Activated CD4-positive, alpha-beta T cell treated with anti-CD3 and anti-CD28 coated beads, Interleukin-2, amount 50 U/mL, for 48 hours (primary cell): ENCODE measurements at regions not wholly inside any gene's neighbourhood (a gene's known extent, or its start where the extent isn't known, plus 50 kb on each side); places are given as distances from the start of the nearest gene placed in this dataset.
"Not testable (repeated sequence)": the region's sequence is repeated elsewhere in the genome, so short reads cannot be mapped to it uniquely, and the experiment has no call there.

Experiments used
- DNase-seq, 2 experiments: peaks; one replicate each; pipeline ENCODE4 v3.0.0-alpha.2; 2020

GRCh38 chr7:115789473-115789872 lies 241.1 kb downstream of the TFEC start:
- DNase-seq, result not testable (repeated sequence)

GRCh38 chr7:115782696-115783490 lies 247.7 kb downstream of the TFEC start:
- no peak for DNase-seq

DNA sequence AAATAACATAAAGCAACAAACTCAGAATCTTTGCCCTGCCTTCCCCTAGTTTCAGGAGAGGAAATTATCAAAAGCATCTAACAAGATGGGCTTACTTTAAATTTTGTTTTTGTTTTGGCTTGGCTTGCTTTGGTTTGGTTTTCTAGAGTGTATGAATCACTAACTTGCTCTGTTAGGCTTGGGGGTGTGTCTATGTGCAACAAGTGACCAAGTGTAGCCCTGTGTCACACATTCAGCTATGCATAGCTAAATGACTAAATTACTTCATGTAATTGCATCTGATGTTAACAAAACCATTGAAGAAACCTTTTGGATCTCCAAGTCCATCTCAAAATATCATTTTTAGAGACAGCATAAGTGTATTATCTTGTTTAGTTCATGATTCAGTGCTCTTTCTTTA lies 251.0 kb downstream of the TFEC start:
- DNase-seq, result no peak

GRCh38 chr7:115775981-115776380 lies 254.6 kb downstream of the TFEC start:
- no peak for DNase-seq

DNA sequence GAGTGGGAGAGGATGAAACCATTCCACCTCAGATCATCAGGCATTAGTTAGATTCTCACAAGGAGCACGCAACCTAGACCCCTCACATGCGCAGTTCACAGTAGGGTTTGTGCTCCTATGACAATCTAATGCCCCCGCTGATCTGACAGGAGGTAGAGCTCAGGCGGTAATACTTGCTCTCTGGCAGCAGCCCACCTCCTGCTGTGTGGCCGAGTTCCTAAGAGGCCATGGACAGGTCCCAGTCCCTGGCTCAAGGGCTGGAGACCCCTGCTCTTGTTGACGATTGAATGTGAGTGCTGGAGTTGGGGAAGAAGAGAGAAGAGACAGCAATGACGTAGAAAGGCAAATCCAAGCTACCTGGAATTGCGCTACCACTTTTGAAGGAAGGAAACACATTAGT lies 267.2 kb downstream of the TFEC start:
- no peak for DNase-seq

GRCh38 chr7:115758025-115758424 lies 272.5 kb downstream of the TFEC start:
- no peak for DNase-seq

DNA sequence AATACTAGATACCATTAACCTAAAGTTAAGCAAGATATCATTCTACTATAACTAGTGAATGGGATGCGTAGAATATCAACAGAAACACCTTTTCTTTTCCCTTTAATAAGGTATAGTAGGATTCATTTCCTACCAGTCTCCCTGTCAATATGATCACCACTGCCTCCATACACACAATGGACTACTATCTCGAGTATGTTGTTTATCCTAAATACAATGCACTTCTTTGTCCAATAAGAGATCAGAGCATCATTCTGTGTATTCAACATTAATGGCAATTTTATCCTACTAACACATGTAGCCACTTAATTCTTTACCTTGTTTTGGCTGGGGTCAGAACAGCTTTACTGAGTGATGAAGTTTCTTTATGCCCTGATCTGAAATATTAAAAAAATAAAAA lies 276.3 kb downstream of the TFEC start:
- no peak for DNase-seq

DNA sequence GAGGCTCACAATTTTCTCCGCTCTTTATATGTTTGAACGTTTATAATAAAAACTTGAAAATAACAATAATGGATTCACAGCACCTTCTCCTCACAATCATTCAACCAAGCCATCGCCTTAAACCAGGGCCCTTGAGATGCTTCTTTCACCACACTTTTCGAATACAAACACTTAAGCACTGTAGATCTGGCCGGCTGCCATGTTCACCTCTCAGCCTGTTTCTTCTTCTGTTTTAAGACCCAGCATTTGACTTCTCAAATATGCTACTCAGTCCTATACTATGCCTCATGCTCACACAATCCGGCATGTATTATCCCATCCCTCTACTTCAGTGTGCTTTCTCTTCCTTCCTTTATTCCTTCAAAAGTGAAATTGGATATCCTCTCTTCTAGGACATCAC lies 280.6 kb downstream of the TFEC start:
- no peak for DNase-seq

DNA sequence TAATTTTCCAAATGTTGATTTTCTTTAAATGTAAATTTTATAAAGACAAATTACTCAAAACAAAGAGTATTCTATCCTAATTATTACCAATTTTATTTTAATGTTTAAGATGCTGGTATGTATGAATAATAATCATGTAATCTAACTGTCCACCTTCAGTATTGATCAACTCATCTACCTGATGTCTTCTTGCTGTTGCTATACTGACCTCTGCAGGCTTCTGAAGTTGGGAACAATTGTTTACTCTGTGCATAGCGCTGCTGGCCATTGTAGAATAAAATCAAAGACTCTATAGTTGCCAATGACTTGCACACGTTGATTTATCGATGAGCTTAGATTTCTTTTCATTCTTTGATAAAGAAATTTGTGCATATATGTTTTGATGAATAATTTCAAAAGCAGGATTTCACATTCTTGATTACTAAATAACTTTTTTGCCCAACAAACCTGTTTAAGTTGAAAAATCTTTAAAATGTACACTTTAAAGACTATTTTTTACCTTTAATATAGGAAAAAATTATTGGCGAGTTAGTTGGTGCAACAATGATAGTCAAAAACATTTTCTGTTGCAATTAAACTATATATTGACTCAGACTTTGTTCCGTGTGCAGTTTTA lies 282.3 kb downstream of the TFEC start:
- DNase-seq, result no peak

GRCh38 chr7:115747174-115747573 lies 283.4 kb downstream of the TFEC start:
- DNase-seq, result no peak

GRCh38 chr7:115740043-115740442 lies 290.5 kb downstream of the TFEC start:
- no peak for DNase-seq

DNA sequence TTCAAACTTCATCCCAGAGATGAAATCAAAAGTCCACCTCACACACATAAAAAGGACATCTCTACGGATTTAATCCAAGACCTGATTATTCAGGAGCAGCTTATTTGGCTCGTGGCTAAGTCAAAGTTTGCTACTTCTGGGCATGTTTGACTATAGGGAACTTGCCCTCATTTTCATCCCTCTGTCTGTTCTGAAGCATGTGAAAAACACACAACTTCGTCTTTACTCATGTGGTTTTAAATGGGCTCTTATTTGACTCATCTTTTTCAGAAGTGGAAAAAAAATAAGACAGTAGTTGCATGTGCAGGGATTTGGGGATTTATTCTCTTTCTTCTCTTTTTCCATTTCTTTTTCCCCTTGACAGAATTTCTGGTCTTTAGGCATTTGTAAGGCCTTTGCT lies 295.9 kb downstream of the TFEC start:
- no peak for DNase-seq

- DNase-seq, result no peak
These were observed 298.6 kb downstream of the TFEC start for GRCh38 chr7:115731796-115732471.

DNA sequence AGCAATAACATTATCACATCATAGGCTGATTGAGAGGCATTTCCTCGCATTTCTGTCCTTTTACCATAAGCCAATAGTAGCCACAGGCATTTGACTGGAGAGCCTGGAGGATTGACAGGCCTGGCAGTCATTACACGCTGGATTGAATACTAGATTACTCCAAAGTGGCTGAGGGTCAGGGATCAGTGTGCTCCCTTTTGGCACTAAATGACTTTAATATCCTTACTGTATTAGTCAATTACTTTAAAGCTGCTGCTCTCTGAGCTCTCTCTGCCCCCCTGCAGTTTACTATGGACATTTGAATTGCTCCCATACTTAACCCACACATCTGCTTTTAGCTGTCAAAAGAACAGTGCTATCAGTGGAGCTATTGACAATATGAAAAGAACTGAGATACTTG lies 302.0 kb downstream of the TFEC start:
- no peak for DNase-seq

GRCh38 chr7:115724400-115725056 lies 306.0 kb downstream of the TFEC start:
- DNase-seq, result no peak

- no peak for DNase-seq
These were observed 308.1 kb downstream of the TFEC start for GRCh38 chr7:115722302-115722977.

GRCh38 chr7:115721293-115722217 lies 309.0 kb downstream of the TFEC start:
- no peak for DNase-seq

GRCh38 chr7:115719963-115720362 lies 310.6 kb downstream of the TFEC start:
- no peak for DNase-seq

DNA sequence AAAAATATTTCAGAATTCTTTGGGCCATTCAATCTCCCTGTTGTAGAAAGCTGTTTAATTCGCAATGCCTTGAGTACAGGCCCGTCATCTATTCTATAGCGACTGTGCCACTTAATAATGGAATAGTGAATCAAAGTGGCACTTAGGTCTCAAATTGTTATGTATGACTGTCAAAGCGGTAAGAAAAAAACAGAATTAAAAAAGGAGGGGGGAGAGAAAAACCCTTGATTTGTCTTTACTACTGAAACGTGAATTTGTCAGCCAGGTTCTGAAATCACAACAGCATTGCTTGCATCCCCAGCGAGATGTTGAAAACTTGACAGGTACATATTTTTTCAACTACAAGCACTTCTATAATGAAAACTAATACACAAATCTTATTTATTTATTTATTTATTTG lies 320.9 kb downstream of the TFEC start:
- DNase-seq, result no peak

- DNase-seq, result no peak
These were observed 322.6 kb downstream of the TFEC start for GRCh38 chr7:115708013-115708341.

GRCh38 chr7:115707258-115708012 lies 323.1 kb downstream of the TFEC start:
- DNase-seq, result no peak
